CD14-positive monocyte (primary cell): ENCODE measurements at regions not wholly inside any gene's neighbourhood (a gene's known extent, or its start where the extent isn't known, plus 50 kb on each side); places are given as distances from the start of the nearest gene placed in this dataset.

Source experiments
- DNase-seq, 3 donors: peaks; one replicate each; pipeline ENCODE4 v3.0.0-alpha.2; 2011 to 2022
- H2AFZ ChIP-seq: 2 replicates; pipeline ENCODE4 v1.6.0; 2012; ENCODE audit warnings: mild to moderate bottlenecking, low read depth, low read length, inconsistent platforms; ENCODE audit not compliant: insufficient read depth, poor library complexity, severe bottlenecking
- H3K27ac ChIP-seq, 2 donors: 1 replicate in 1 of 2; 2 replicates in 1 of 2; pipeline ENCODE4 v1.5.1; 2012 to 2013; ENCODE audit warnings: low read length in 2 of 2, control low read depth in 1 of 2, inconsistent platforms in 1 of 2, low read depth in 1 of 2, mild to moderate bottlenecking in 1 of 2
- H3K27me3 ChIP-seq, 2 donors: one replicate each; pipeline versions ENCODE4 v1.6.0 to v1.6.1; 2011 to 2013; ENCODE audit warnings: low read length in 2 of 2; ENCODE audit not compliant: control insufficient read depth in 2 of 2, insufficient read depth in 2 of 2
- H3K36me3 ChIP-seq, 2 donors: replicated peaks in 1 of 2; 1 replicate in 1 of 2; 2 replicates in 1 of 2; pipeline versions ENCODE4 v1.5.1 to v1.6.1; 2012 to 2013; ENCODE audit warnings: low read length in 2 of 2, control low read depth in 1 of 2, inconsistent platforms in 1 of 2, mild to moderate bottlenecking in 1 of 2; ENCODE audit not compliant: insufficient read depth in 2 of 2, control insufficient read depth in 1 of 2
- H3K4me1 ChIP-seq, 2 donors: 1 replicate in 1 of 2; 2 replicates in 1 of 2; pipeline versions ENCODE4 v1.5.1 to v1.6.1; 2012 to 2013; ENCODE audit warnings: low read length in 2 of 2, control low read depth in 1 of 2, inconsistent platforms in 1 of 2, mild to moderate bottlenecking in 1 of 2, moderate library complexity in 1 of 2; ENCODE audit not compliant: insufficient read depth in 2 of 2, control insufficient read depth in 1 of 2
- H3K4me2 ChIP-seq: replicated peaks from 2 replicates; pipeline ENCODE3; 2012; ENCODE audit warnings: low read length, moderate library complexity, mild to moderate bottlenecking; ENCODE audit not compliant: poor library complexity, severe bottlenecking; ENCODE audit errors: extremely low read depth
- H3K4me3 ChIP-seq, 3 experiments: fragments of 200-600 bp in 1 of 3; sonication (generic) in 1 of 3; replicated peaks in 1 of 3; 1 replicate in 2 of 3; 2 replicates in 1 of 3; pipeline ENCODE4 v1.5.1; 2011 to 2013; ENCODE audit warnings: low read length in 3 of 3, mild to moderate bottlenecking in 3 of 3, control low read depth in 2 of 3, low read depth in 2 of 3, inconsistent platforms in 1 of 3, moderate library complexity in 1 of 3
- H3K79me2 ChIP-seq: 2 replicates; pipeline ENCODE4 v1.6.0; 2012; ENCODE audit warnings: mild to moderate bottlenecking, control low read depth, inconsistent platforms, low read length, moderate library complexity; ENCODE audit not compliant: insufficient read depth
- H3K9ac ChIP-seq: 2 replicates; pipeline ENCODE4 v1.6.0; 2017; ENCODE audit warnings: low read length, mild to moderate bottlenecking; ENCODE audit not compliant: insufficient read depth, poor library complexity, severe bottlenecking
- H3K9me3 ChIP-seq, 2 donors: replicated peaks in 1 of 2; 1 replicate in 1 of 2; 2 replicates in 1 of 2; pipeline versions ENCODE4 v1.5.1 to v1.6.1; 2012 to 2013; ENCODE audit warnings: low read length in 2 of 2, control low read depth in 1 of 2; ENCODE audit not compliant: control insufficient read depth in 1 of 2, insufficient read depth in 1 of 2
- H4K20me1 ChIP-seq: 2 replicates; pipeline ENCODE4 v1.6.0; 2012; ENCODE audit warnings: mild to moderate bottlenecking, low read length, control low read depth, moderate library complexity; ENCODE audit not compliant: insufficient read depth
- H3K27ac Mint-ChIP-seq, 7 donors: one replicate each; pipeline ENCODE4 v1.8.0; 2020; ENCODE audit warnings: mild to moderate bottlenecking in 7 of 7, mixed read lengths in 7 of 7, moderate library complexity in 6 of 7, inconsistent platforms in 2 of 7
- H3K27me3 Mint-ChIP-seq, 3 donors: one replicate each; pipeline ENCODE4 v1.8.0; 2021 to 2022; ENCODE audit warnings: low read depth in 3 of 3, mild to moderate bottlenecking in 3 of 3, mixed read lengths in 3 of 3, moderate library complexity in 3 of 3, inconsistent platforms in 1 of 3
- H3K36me3 Mint-ChIP-seq, 2 donors: one replicate each; pipeline ENCODE4 v1.8.0; 2020; ENCODE audit warnings: mixed read lengths in 2 of 2, inconsistent platforms in 1 of 2, mild to moderate bottlenecking in 1 of 2
- H3K4me1 Mint-ChIP-seq: one replicate; pipeline ENCODE4 v1.8.0; 2020; ENCODE audit warnings: mild to moderate bottlenecking, mixed read lengths
- H3K4me3 Mint-ChIP-seq, 2 donors: one replicate each; pipeline ENCODE4 v1.8.0; 2020; ENCODE audit warnings: mild to moderate bottlenecking in 2 of 2, mixed read lengths in 2 of 2, moderate library complexity in 1 of 2
- H3K9me3 Mint-ChIP-seq, 7 donors: one replicate each; pipeline ENCODE4 v1.8.0; 2020 to 2022; ENCODE audit warnings: mixed read lengths in 7 of 7, mild to moderate bottlenecking in 6 of 7, moderate library complexity in 6 of 7, inconsistent platforms in 2 of 7
- CTCF ChIP-seq: fragments of 200-600 bp; IDR thresholded peaks from one replicate; pipeline ENCODE4 v1.8.0; 2022; ENCODE audit warnings: antibody characterized with exemption, mild to moderate bottlenecking
- WGBS: methylation state at CpG from one replicate; pipeline ENCODE4 v1.1.5; 2013; ENCODE audit warnings: missing lambda C conversion rate; ENCODE audit not compliant: insufficient coverage; 5-methylcytosine and 5-hydroxymethylcytosine counted together
- intact Hi-C, 2 donors: fragments of 100-400 bp; cut with micrococcal nuclease; formaldehyde crosslinking; loops; one replicate each; pipeline versions ENCODE4 v1.15.0 to v1.15.1; 2023

- intact Hi-C loops = no loop called here
- Mint-ChIP-seq H3K4me1 (no peaks in the 10 kb centered on the region), H3K36me3 (no peaks in the 10 kb centered on the region), H3K27me3 (peaks cover 0 to 4% (median 2%) of the 10 kb centered on the region in 3 donors), H3K27ac (no peak overlapping the region), H3K9me3 (peaks cover 0 to 15% (median 5%) of the 10 kb centered on the region in 7 donors), H3K4me3 (no peak overlapping the region)
- H3K36me3 ChIP-seq = no peaks in the 10 kb centered on the region
- TF ChIP-seq CTCF = no peak
- H3K9ac ChIP-seq = no peak overlapping the region
- 100% methylated on average over 4 of the region's 5 CpGs for WGBS
- no peaks in the 10 kb centered on the region for H4K20me1 ChIP-seq
- H3K79me2 ChIP-seq = no peaks in the 10 kb centered on the region
- H3K4me2 ChIP-seq = no peak overlapping the region
- no peak overlapping the region for H2AFZ ChIP-seq
- no peak overlapping the region for H3K4me3 ChIP-seq
- H3K4me1 ChIP-seq = no peaks in the 10 kb centered on the region
- peaks cover 3 to 4% of the 10 kb centered on the region in 2 donors for H3K9me3 ChIP-seq
- H3K27ac ChIP-seq = no peak overlapping the region
- H3K27me3 ChIP-seq = no peaks in the 10 kb centered on the region
- DNase-seq = no peak
Measured at GRCh38 chr16:8320131-8320530, 270.2 kb downstream of the TMEM114 start.

- Histone ChIP-seq H3K79me2 (no peaks in the 10 kb centered on the region), H4K20me1 (no peaks in the 10 kb centered on the region), H2AFZ (no peak overlapping the region), H3K4me1 (no peaks in the 10 kb centered on the region), H3K9ac (no peak overlapping the region), H3K36me3 (no peaks in the 10 kb centered on the region), H3K4me3 (no peak overlapping the region), H3K9me3 (peaks cover 0 to 7% of the 10 kb centered on the region in 2 donors), H3K27ac (no peak overlapping the region), H3K27me3 (no peaks in the 10 kb centered on the region), H3K4me2 (no peak overlapping the region)
- Mint-ChIP-seq H3K36me3 (no peaks in the 10 kb centered on the region), H3K27me3 (no peaks in the 10 kb centered on the region), H3K4me1 (no peaks in the 10 kb centered on the region), H3K9me3 (peaks cover 0 to 9% (median 5%) of the 10 kb centered on the region in 7 donors), H3K4me3 (no peak overlapping the region), H3K27ac (no peak overlapping the region)
- no peak for TF ChIP-seq CTCF
- intact Hi-C loops = no loop called here
- WGBS = 96% methylated on average over 4 of the region's 6 CpGs
- no peak for DNase-seq
Measured at GRCh38 chr16:8310816-8311215, 279.5 kb downstream of the TMEM114 start.
